H1 (cell line): ENCODE measurements at regions not wholly inside any gene's neighbourhood (a gene's known extent, or its start where the extent isn't known, plus 50 kb on each side); places are given as distances from the start of the nearest gene placed in this dataset.

ENCODE experiments used
- CTCF ChIA-PET: fragments of 300-600 bp; sonication (Branson Sonifier 250); formaldehyde crosslinking; loops from one replicate; lab custom pipeline; 2021; ENCODE audit not compliant: partially characterized antibody; lab: Charles Lee
- POLR2A ChIA-PET: fragments of 300-600 bp; sonication (Branson Sonifier 250); formaldehyde crosslinking; loops from one replicate; lab custom pipeline; 2021; ENCODE audit warnings: inconsistent platforms; ENCODE audit not compliant: partially characterized antibody; lab: Charles Lee
- DNase-seq, 2 experiments: peaks; one replicate each; pipeline versions ENCODE4 v3.0.0 to v3.0.0-alpha.2; 2010 to 2022; ENCODE audit warnings: low spot score in 2 of 2, low read depth in 1 of 2, mixed read lengths in 1 of 2
- FAIRE-seq: peaks from 2 replicates; lab custom pipeline; 2011; peaks lifted over from hg19 to GRCh38; lab: Jason Lieb, UNC
- H2AFZ ChIP-seq: 2 replicates; pipeline ENCODE4 v1.8.1; 2012; ENCODE audit warnings: low read length, inconsistent platforms
- H2AK5ac ChIP-seq: 2 replicates; pipeline ENCODE4 v1.6.1; 2013; ENCODE audit warnings: low read depth, low read length
- H2BK120ac ChIP-seq: replicated peaks from 2 replicates; pipeline ENCODE3; 2013; ENCODE audit warnings: low read depth, low read length, inconsistent platforms
- H2BK12ac ChIP-seq: 2 replicates; pipeline ENCODE4 v1.6.1; 2013; ENCODE audit warnings: low read depth, low read length
- H2BK15ac ChIP-seq: 2 replicates; pipeline ENCODE4 v1.6.1; 2013; ENCODE audit warnings: low read length
- H2BK20ac ChIP-seq: 2 replicates; pipeline ENCODE4 v1.6.1; 2013; ENCODE audit warnings: low read length
- H2BK5ac ChIP-seq: 2 replicates; pipeline ENCODE4 v1.6.1; 2013; ENCODE audit warnings: low read depth, low read length
- H3K14ac ChIP-seq: 2 replicates; pipeline ENCODE4 v1.6.1; 2013; ENCODE audit warnings: inconsistent platforms; ENCODE audit not compliant: insufficient read length
- H3K18ac ChIP-seq: 2 replicates; pipeline ENCODE4 v1.6.1; 2013; ENCODE audit warnings: low read length; ENCODE audit errors: extremely low read depth
- H3K23ac ChIP-seq: 2 replicates; pipeline ENCODE4 v1.6.1; 2013; ENCODE audit warnings: inconsistent platforms; ENCODE audit not compliant: insufficient read length
- H3K23me2 ChIP-seq: 2 replicates; pipeline ENCODE4 v1.6.1; 2013; ENCODE audit warnings: low read depth, low read length
- H3K27ac ChIP-seq: 2 replicates; pipeline ENCODE4 v1.6.1; 2011; ENCODE audit warnings: low read depth, low read length, inconsistent platforms
- H3K27me3 ChIP-seq, 4 experiments: replicated peaks in 1 of 4; 1 replicate in 1 of 4; 2 replicates in 3 of 4; pipeline versions ENCODE4 v1.6.1 to v1.8.1; 2011 to 2013; ENCODE audit warnings: low read length in 3 of 4, mild to moderate bottlenecking in 3 of 4, inconsistent platforms in 2 of 4, mixed read lengths in 2 of 4, moderate library complexity in 1 of 4; ENCODE audit not compliant: control insufficient read depth in 3 of 4, insufficient read depth in 3 of 4; ENCODE audit errors: extremely low read depth in 1 of 4
- H3K36me3 ChIP-seq, 4 experiments: 2 replicates each; pipeline versions ENCODE4 v1.6.1 to v1.8.1; 2011 to 2013; ENCODE audit warnings: mild to moderate bottlenecking in 4 of 4, low read length in 3 of 4, moderate library complexity in 2 of 4, control low read depth in 1 of 4, inconsistent platforms in 1 of 4; ENCODE audit not compliant: insufficient read depth in 4 of 4, control insufficient read depth in 2 of 4
- H3K4ac ChIP-seq: replicated peaks from 2 replicates; pipeline ENCODE3; 2013; ENCODE audit warnings: low read length, low read depth, mixed read lengths, inconsistent platforms; ENCODE audit not compliant: insufficient read length
- H3K4me1 ChIP-seq, 4 experiments: replicated peaks in 1 of 4; 1 replicate in 1 of 4; 2 replicates in 3 of 4; pipeline versions ENCODE4 v1.6.1 to v1.8.1; 2011 to 2013; ENCODE audit warnings: low read length in 3 of 4, inconsistent platforms in 2 of 4, mixed read lengths in 1 of 4; ENCODE audit not compliant: insufficient read depth in 4 of 4, control insufficient read depth in 3 of 4
- H3K4me2 ChIP-seq, 2 experiments: 2 replicates each; pipeline versions ENCODE4 v1.6.1 to v1.8.1; 2011 to 2013; ENCODE audit warnings: low read depth in 2 of 2, low read length in 2 of 2, control low read depth in 1 of 2, inconsistent platforms in 1 of 2, mild to moderate bottlenecking in 1 of 2; ENCODE audit not compliant: insufficient read depth in 1 of 2
- H3K4me3 ChIP-seq, 4 experiments: fragments of 200-600, 300-600 bp in 1 of 4; sonication (generic), shearing (Covaris generic), sonication (Bioruptor Twin) in 1 of 4; 2 replicates each; pipeline versions ENCODE4 v1.5.1 to v1.8.1; 2011 to 2016; ENCODE audit warnings: low read length in 4 of 4, low read depth in 3 of 4, control low read depth in 2 of 4, inconsistent platforms in 2 of 4, mild to moderate bottlenecking in 2 of 4, mixed read lengths in 1 of 4, moderate library complexity in 1 of 4; ENCODE audit not compliant: insufficient read depth in 2 of 4; ENCODE audit errors: extremely low read depth in 1 of 4
- H3K56ac ChIP-seq: replicated peaks from 2 replicates; pipeline ENCODE3; 2013; ENCODE audit warnings: low read depth, mild to moderate bottlenecking, mixed read lengths, low read length, inconsistent platforms; ENCODE audit not compliant: insufficient read length
- H3K79me1 ChIP-seq: 2 replicates; pipeline ENCODE4 v1.6.1; 2013; ENCODE audit warnings: low read depth, low read length, control low read depth
- H3K79me2 ChIP-seq, 2 experiments: 2 replicates each; pipeline versions ENCODE4 v1.6.1 to v1.8.1; 2012 to 2013; ENCODE audit warnings: low read length in 2 of 2, mild to moderate bottlenecking in 2 of 2, inconsistent platforms in 1 of 2; ENCODE audit not compliant: insufficient read depth in 2 of 2, control insufficient read depth in 1 of 2
- H3K9ac ChIP-seq, 4 experiments: replicated peaks in 1 of 4; 1 replicate in 1 of 4; 2 replicates in 3 of 4; pipeline versions ENCODE4 v1.6.1 to v1.8.1; 2011 to 2013; ENCODE audit warnings: low read depth in 3 of 4, low read length in 3 of 4, control low read depth in 2 of 4, mild to moderate bottlenecking in 2 of 4, moderate library complexity in 2 of 4, inconsistent platforms in 1 of 4; ENCODE audit errors: extremely low read depth in 1 of 4
- H3K9me3 ChIP-seq, 2 experiments: 2 replicates each; pipeline versions ENCODE4 v1.6.1 to v1.8.1; 2012 to 2013; ENCODE audit warnings: mild to moderate bottlenecking in 2 of 2, moderate library complexity in 2 of 2, control low read depth in 1 of 2, inconsistent platforms in 1 of 2, low read depth in 1 of 2, low read length in 1 of 2, mixed read lengths in 1 of 2; ENCODE audit not compliant: insufficient read depth in 2 of 2
- H4K20me1 ChIP-seq, 2 experiments: replicated peaks in 1 of 2; 2 replicates each; pipeline versions ENCODE3 to v1.8.1; 2011 to 2013; ENCODE audit warnings: inconsistent platforms in 2 of 2, low read length in 2 of 2, mild to moderate bottlenecking in 1 of 2; ENCODE audit not compliant: insufficient read depth in 2 of 2, control insufficient read depth in 1 of 2
- H4K5ac ChIP-seq: 2 replicates; pipeline ENCODE4 v1.6.1; 2013; ENCODE audit warnings: low read length, low read depth, mixed read lengths, inconsistent platforms; ENCODE audit not compliant: insufficient read length
- H4K8ac ChIP-seq: 2 replicates; pipeline ENCODE4 v1.8.0; 2013; ENCODE audit warnings: mild to moderate bottlenecking, moderate library complexity, low read length, inconsistent platforms; ENCODE audit not compliant: insufficient read depth; ENCODE audit errors: extremely low read depth
- H4K91ac ChIP-seq: replicated peaks from 2 replicates; pipeline ENCODE3; 2013; ENCODE audit warnings: low read length, mixed read lengths, inconsistent platforms; ENCODE audit not compliant: insufficient read length
- CHD1 ChIP-seq: IDR thresholded peaks from 2 replicates; pipeline ENCODE4 v1.6.1; 2012; ENCODE audit warnings: low read depth, low read length, improper control_type of control experiment
- CHD2 ChIP-seq: IDR thresholded peaks from 2 replicates; pipeline ENCODE4 v1.6.1; 2012; ENCODE audit warnings: low read length, improper control_type of control experiment
- GTF2F1 ChIP-seq: IDR thresholded peaks from 2 replicates; pipeline ENCODE4 v1.6.1; 2012; ENCODE audit warnings: low read depth, low read length, improper control_type of control experiment, borderline replicate concordance
- JUND ChIP-seq: IDR thresholded peaks from 2 replicates; pipeline ENCODE4 v1.6.1; 2011; ENCODE audit warnings: mild to moderate bottlenecking, improper control_type of control experiment, low read length
- KDM1A ChIP-seq: fragments of 200-600, 300-600 bp; sonication (generic); IDR thresholded peaks from 2 replicates; pipeline ENCODE4 v1.7.1; 2016; ENCODE audit warnings: mild to moderate bottlenecking, low read length, borderline replicate concordance
- KDM5A ChIP-seq: fragments of 200-600 bp; IDR thresholded peaks from 2 replicates; pipeline ENCODE4 v1.7.1; 2012; ENCODE audit warnings: mild to moderate bottlenecking, low read length, inconsistent platforms, mixed read lengths
- PHF8 ChIP-seq: fragments of 200-600 bp; sonication (generic); conservative IDR thresholded peaks from 2 replicates; pipeline ENCODE4 v1.7.1; 2012; ENCODE audit warnings: low read depth, mild to moderate bottlenecking, inconsistent platforms, low read length, moderate library complexity
- RFX5 ChIP-seq: IDR thresholded peaks from 2 replicates; pipeline ENCODE4 v1.6.1; 2011; ENCODE audit warnings: low read depth, low read length, improper control_type of control experiment, borderline replicate concordance
- SIX5 ChIP-seq: IDR thresholded peaks from 2 replicates; pipeline ENCODE4 v1.6.1; 2011; ENCODE audit warnings: mild to moderate bottlenecking, low read depth, low read length
- SP4 ChIP-seq: IDR thresholded peaks from 2 replicates; pipeline ENCODE4 v1.6.1; 2012; ENCODE audit warnings: low read length, inconsistent platforms
- SUZ12 ChIP-seq: fragments of 200-600 bp; sonication (generic); IDR thresholded peaks from 2 replicates; pipeline ENCODE4 v1.6.1; 2012; ENCODE audit warnings: mild to moderate bottlenecking, inconsistent platforms, low read length, moderate library complexity, mixed read lengths
- TEAD4 ChIP-seq: IDR thresholded peaks from 2 replicates; pipeline ENCODE4 v1.6.1; 2012; ENCODE audit warnings: low read depth, low read length, inconsistent platforms, mixed read lengths
- USF2 ChIP-seq: IDR thresholded peaks from 2 replicates; pipeline ENCODE4 v1.6.1; 2011; ENCODE audit warnings: low read length, improper control_type of control experiment
- WGBS, 2 experiments: shearing (Covaris generic) in 1 of 2; methylation state at CpG; one replicate each; pipeline versions ENCODE4 v1.1.6 to v1.1.7; 2013 to 2015; ENCODE audit warnings: low lambda C conversion rate in 2 of 2, mixed read lengths in 2 of 2, inconsistent platforms in 1 of 2, low coverage in 1 of 2, missing lambda C conversion rate in 1 of 2; ENCODE audit not compliant: insufficient replicate concordance in 2 of 2, insufficient coverage in 1 of 2, insufficient read length in 1 of 2; ENCODE audit errors: extremely low coverage in 1 of 2, missing lambda C conversion rate in 1 of 2; 5-methylcytosine and 5-hydroxymethylcytosine counted together

GRCh38 chr21:28402616-28402989, 590.1 kb downstream of the LTN1 start:
- Histone ChIP-seq H2AK5ac (no peak overlapping the region), H4K20me1 (no peaks in the 10 kb centered on the region), H3K27me3 (no peaks in the 10 kb centered on the region), H3K79me1 (no peaks in the 10 kb centered on the region), H3K4ac (no peak overlapping the region), H3K4me2 (no peak overlapping the region), H3K23me2 (no peaks in the 10 kb centered on the region), H2AFZ (no peak overlapping the region), H2BK12ac (no peak overlapping the region), H3K9ac (no peak overlapping the region), H3K14ac (no peak overlapping the region), H3K4me3 (no peak overlapping the region), H3K56ac (no peak overlapping the region), H3K9me3 (peaks cover 7 to 8% of the 10 kb centered on the region in 2 experiments; a peak in 2 of 4 replicates), H2BK20ac (no peak overlapping the region), H4K91ac (no peak overlapping the region), H3K79me2 (no peaks in the 10 kb centered on the region), H3K4me1 (no peaks in the 10 kb centered on the region), H4K5ac (no peak overlapping the region), H2BK5ac (no peak overlapping the region), H4K8ac (no peak overlapping the region), H3K36me3 (no peaks in the 10 kb centered on the region), H3K23ac (no peak overlapping the region), H3K18ac (no peak overlapping the region), H3K27ac (no peak overlapping the region), H2BK15ac (no peak overlapping the region), H2BK120ac (no peak overlapping the region)
- DNase-seq (no peak), FAIRE-seq (no peak)
- ChIA-PET POLR2A (no interaction called here), CTCF (interaction anchor here (0.9 kb wide), 1 partner anchor 115 kb away, joined by 4 read pairs; no protein-coding TSS in a partner anchor)
- 80% methylated on average over 1 of the region's 1 CpG; no CpG with 5 or more reads in 1 of the 2 experiments for WGBS, 2 experiments
- TF ChIP-seq SIX5 (no peak), CHD1 (no peak), PHF8 (no peak), SP4 (no peak), SUZ12 (no peak), USF2 (no peak), TEAD4 (no peak), RFX5 (no peak), CHD2 (no peak), JUND (no peak), KDM1A (no peak), GTF2F1 (no peak), KDM5A (no peak)
